GM12878 (cell line): ENCODE measurements at regions not wholly inside any gene's neighbourhood (a gene's known extent, or its start where the extent isn't known, plus 50 kb on each side); places are given as distances from the start of the nearest gene placed in this dataset.

Experiments
- ATAC-seq: fragments of 200-7000 bp; cut with Tn5 transposase; 3 replicates; pipeline ENCODE4 v1.9.1; 2020; ENCODE audit warnings: mild to moderate bottlenecking, moderate library complexity
- BruUV-seq: library from RNA; stranded (reverse); fragments of 400-500 nt; replicated peaks from 2 replicates; lab custom pipeline; 2021; lab: Mats Ljungman, UMichigan
- CTCF ChIA-PET: fragments of 300-600 bp; sonication (Branson Sonifier 250); formaldehyde crosslinking; extraction: SDS; loops from one replicate; lab custom pipeline; 2021; ENCODE audit warnings: inconsistent platforms; lab: Yijun Ruan, JAX
- POLR2A ChIA-PET: fragments of 350-600 bp; formaldehyde crosslinking; extraction: SDS; loops from one replicate; lab custom pipeline; 2021; ENCODE audit warnings: inconsistent platforms; lab: Charles Lee
- RAD21 ChIA-PET: fragments of 300-600 bp; sonication (Branson Sonifier 250); formaldehyde crosslinking; loops from one replicate; lab custom pipeline; 2023; ENCODE audit warnings: antibody characterized with exemption; ENCODE audit not compliant: unreplicated experiment; lab: Charles Lee
- SMC1A ChIA-PET: fragments of 300-600 bp; sonication (Branson Sonifier 250); formaldehyde crosslinking; loops from one replicate; lab custom pipeline; 2023; ENCODE audit not compliant: unreplicated experiment, uncharacterized antibody; lab: Charles Lee
- DNase-seq: peaks from one replicate; pipeline ENCODE4 v3.0.0-alpha.2; 2011; ENCODE audit warnings: low read depth, low spot score
- FAIRE-seq: peaks from 3 replicates; lab custom pipeline; 2011; peaks lifted over from hg19 to GRCh38; lab: Jason Lieb, UNC
- H2AFZ ChIP-seq: 2 replicates; pipeline ENCODE4 v1.6.0; 2011; ENCODE audit warnings: low read depth, low read length, control low read depth; ENCODE audit not compliant: control insufficient read depth
- H3K27ac ChIP-seq: 2 replicates; pipeline ENCODE4 v1.5.1; 2011; ENCODE audit warnings: control low read depth; ENCODE audit not compliant: control insufficient read depth, insufficient read depth
- H3K27me3 ChIP-seq, 2 experiments: replicated peaks in 1 of 2; 2 replicates each; pipeline versions ENCODE4 v1.6.0 to v1.6.1; 2011; ENCODE audit warnings: low read length in 1 of 2; ENCODE audit not compliant: control insufficient read depth in 2 of 2, insufficient read depth in 2 of 2
- H3K36me3 ChIP-seq, 2 experiments: 2 replicates each; pipeline ENCODE4 v1.5.1; 2011; ENCODE audit warnings: low read length in 1 of 2; ENCODE audit not compliant: control insufficient read depth in 2 of 2, insufficient read depth in 2 of 2
- H3K4me1 ChIP-seq: 2 replicates; pipeline ENCODE4 v1.6.1; 2011; ENCODE audit warnings: mild to moderate bottlenecking, low read length, moderate library complexity, mixed read lengths; ENCODE audit not compliant: control insufficient read depth, insufficient read depth
- H3K4me2 ChIP-seq: 2 replicates; pipeline ENCODE4 v1.6.0; 2011; ENCODE audit warnings: control low read depth; ENCODE audit not compliant: control insufficient read depth, insufficient read depth
- H3K4me3 ChIP-seq: fragments of 200-600 bp; sonication (generic); 2 replicates; pipeline ENCODE4 v1.5.1; 2016
- H3K79me2 ChIP-seq: 2 replicates; pipeline ENCODE4 v1.6.0; 2011; ENCODE audit warnings: low read length; ENCODE audit not compliant: control insufficient read depth, insufficient read depth
- H3K9ac ChIP-seq: 2 replicates; pipeline ENCODE4 v1.8.0; 2011; ENCODE audit warnings: low read length, control low read depth, mixed read lengths; ENCODE audit not compliant: control insufficient read depth, insufficient read depth
- H3K9me3 ChIP-seq: replicated peaks from 3 replicates; pipeline ENCODE4 v1.5.1; 2011; ENCODE audit warnings: mild to moderate bottlenecking, low read length; ENCODE audit not compliant: control insufficient read depth, insufficient read depth
- H4K20me1 ChIP-seq: 2 replicates; pipeline ENCODE4 v1.6.0; 2011; ENCODE audit not compliant: control insufficient read depth, insufficient read depth
- BHLHE40 ChIP-seq, 2 experiments: fragments of 450-650 bp in 1 of 2; IDR thresholded peaks; 2 replicates each; pipeline ENCODE4 v1.6.1; 2011 to 2017; ENCODE audit warnings: low read depth in 2 of 2, borderline replicate concordance in 1 of 2, improper control_type of control experiment in 1 of 2, low read length in 1 of 2, mild to moderate bottlenecking in 1 of 2
- CBFB ChIP-seq: IDR thresholded peaks from 2 replicates; pipeline ENCODE4 v1.6.1; 2016; ENCODE audit warnings: antibody characterized with exemption, low read depth
- ETV6 ChIP-seq, 2 experiments: fragments of 450-650 bp in 1 of 2; IDR thresholded peaks in 1 of 2; conservative IDR thresholded peaks in 1 of 2; 2 replicates each; pipeline ENCODE4 v1.6.1; 2014; ENCODE audit warnings: antibody characterized with exemption in 1 of 2, borderline replicate concordance in 1 of 2, low read depth in 1 of 2, mild to moderate bottlenecking in 1 of 2, moderate library complexity in 1 of 2
- FOS ChIP-seq: IDR thresholded peaks from 3 replicates; pipeline ENCODE4 v1.6.1; 2011; ENCODE audit warnings: borderline replicate concordance; ENCODE audit not compliant: insufficient read length; ENCODE audit errors: extremely low read depth
- POLR2A ChIP-seq: IDR thresholded peaks from 2 replicates; pipeline ENCODE4 v1.6.1; 2011; ENCODE audit warnings: low read depth, mild to moderate bottlenecking, low read length
- RAD51 ChIP-seq: fragments of 450-650 bp; IDR thresholded peaks from 2 replicates; pipeline ENCODE4 v1.6.1; 2016; ENCODE audit warnings: moderate library complexity, mild to moderate bottlenecking, inconsistent platforms
- RELB ChIP-seq: fragments of 450-650 bp; IDR thresholded peaks from 2 replicates; pipeline ENCODE4 v1.6.1; 2017; ENCODE audit warnings: low read depth, mild to moderate bottlenecking, moderate library complexity
- ZBTB33 ChIP-seq: fragments of 450-650 bp; IDR thresholded peaks from 2 replicates; pipeline ENCODE4 v1.6.1; 2017; ENCODE audit warnings: mild to moderate bottlenecking
- ZNF24 ChIP-seq: fragments of 450-650 bp; IDR thresholded peaks from 2 replicates; pipeline ENCODE4 v1.6.1; 2017; ENCODE audit warnings: antibody characterized with exemption, mild to moderate bottlenecking
- WGBS: methylation state at CpG from one replicate; pipeline ENCODE4 v1.1.6; 2016; ENCODE audit warnings: low lambda C conversion rate; ENCODE audit not compliant: insufficient replicate concordance, insufficient coverage; ENCODE audit errors: missing lambda C conversion rate; 5-methylcytosine and 5-hydroxymethylcytosine counted together
- in situ Hi-C: fragments of 300-500 bp; cut with MboI; formaldehyde crosslinking; loops from 9 replicates; pipeline ENCODE4 v1.14.3; 2018; ENCODE audit warnings: mixed read lengths
- intact Hi-C: fragments of 100-400 bp; cut with micrococcal nuclease; formaldehyde crosslinking; loops from one replicate; pipeline ENCODE4 v1.14.2; 2022; ENCODE audit not compliant: unreplicated experiment

- TF ChIP-seq BHLHE40 (IDR thresholded peaks at IDR 0.05; ENCODE audit: borderline replicate concordance in 1 of 2, low read depth in 2 of 2, low read length in 1 of 2), result no peak
These were observed 94.5 kb upstream of the PELI2 start (continued) for GRCh38 chr14:56023661-56024081.

- Histone ChIP-seq H3K4me1 (no peaks in the 10 kb centered on the region), H2AFZ (no peak overlapping the region), H3K27ac (no peak overlapping the region), H4K20me1 (no peaks in the 10 kb centered on the region), H3K79me2 (no peaks in the 10 kb centered on the region), H3K4me2 (no peak overlapping the region), H3K4me3 (no peak overlapping the region), H3K27me3 (no peaks in the 10 kb centered on the region), H3K9ac (no peak overlapping the region), H3K9me3 (no peaks in the 10 kb centered on the region), H3K36me3 (no peaks in the 10 kb centered on the region)
- in situ Hi-C loops, result no loop called here
- no peak for TF ChIP-seq RELB
- TF ChIP-seq POLR2A, result no peak
- no peak for TF ChIP-seq CBFB
- TF ChIP-seq ZNF24, result no peak
- TF ChIP-seq FOS, result no peak
- TF ChIP-seq ZBTB33, result no peak
- no peak for TF ChIP-seq ETV6 (conservative IDR thresholded peaks at IDR 0.05 in 1 of 2, IDR thresholded peaks at IDR 0.05 in 1 of 2; ENCODE audit: borderline replicate concordance in 1 of 2, low read depth in 1 of 2)
- no peak for TF ChIP-seq RAD51
- no peak for FAIRE-seq
- SMC1A ChIA-PET, result no interaction called here
- no peak for ATAC-seq
- intact Hi-C loops, result no loop called here
- WGBS, result 33% methylated on average over 3 of the region's 3 CpGs
- DNase-seq, result no peak
- POLR2A ChIA-PET, result no interaction called here
- no TSS peak for BruUV-seq
- CTCF ChIA-PET, result no interaction called here
- RAD21 ChIA-PET, result no interaction called here
These were observed 93.0 kb upstream of the PELI2 start for GRCh38 chr14:56025191-56025590.
